ENCODE measurements at regions not wholly inside any gene's neighbourhood (a gene's known extent, or its start where the extent isn't known, plus 50 kb on each side); places are given as distances from the start of the nearest gene placed in this dataset.
"Not testable (repeated sequence)": the region's sequence is repeated elsewhere in the genome, so short reads cannot be mapped to it uniquely, and the experiment has no call there.

- Histone ChIP-seq H3K27me3 (ENCODE audit: low read length) (no peaks in the 10 kb centered on the region), H3F3A (ENCODE audit: insufficient read depth) (no peaks in the 10 kb centered on the region), H3K9ac (ENCODE audit: low read length) (no peak overlapping the region), H2AFZ (ENCODE audit: low read depth, low read length, severe bottlenecking) (no peak overlapping the region), H3K4me3 (ENCODE audit: insufficient read depth, low read length, poor library complexity, severe bottlenecking) (no peak overlapping the region), H4K20me1 (ENCODE audit: low read depth, low read length) (no peaks in the 10 kb centered on the region), H3K36me3 (ENCODE audit: low read length) (no peaks in the 10 kb centered on the region), H3K9me3 (ENCODE audit: insufficient read depth, low read length) (no peaks in the 10 kb centered on the region), H3K4me2 (ENCODE audit: low read depth, low read length, poor library complexity, severe bottlenecking) (no peak overlapping the region), H3K9me2 (replicated peaks; ENCODE audit: insufficient read depth, low read length) (no peaks in the 10 kb centered on the region), H3K79me2 (ENCODE audit: insufficient read depth, low read length) (no peaks in the 10 kb centered on the region), H3K27ac (ENCODE audit: low read depth, low read length) (no peak overlapping the region)
- TF ChIP-seq EZH2phosphoT487 (conservative IDR thresholded peaks at IDR 0.05; ENCODE audit: low read length) (no peak), CTCF (IDR thresholded peaks at IDR 0.05; ENCODE audit: insufficient read depth, low read length, poor library complexity, severe bottlenecking) (no peak)
These were observed 63.3 kb downstream of the POU4F1 start for GRCh38 chr13:78540058-78540457.

GRCh38 chr13:78526044-78526443, 77.3 kb downstream of the POU4F1 start:
- H3K9me2 ChIP-seq (replicated peaks; ENCODE audit: insufficient read depth, low read length); H3K4me3 ChIP-seq (ENCODE audit: insufficient read depth, low read length, poor library complexity, severe bottlenecking); H3K9ac ChIP-seq (ENCODE audit: low read length); H3K9me3 ChIP-seq (ENCODE audit: insufficient read depth, low read length); H3K27ac ChIP-seq (ENCODE audit: low read depth, low read length); H3K27me3 ChIP-seq (ENCODE audit: low read length); H3F3A ChIP-seq (ENCODE audit: insufficient read depth); H4K20me1 ChIP-seq (ENCODE audit: low read depth, low read length); H2AFZ ChIP-seq (ENCODE audit: low read depth, low read length, severe bottlenecking); H3K4me2 ChIP-seq (ENCODE audit: low read depth, low read length, poor library complexity, severe bottlenecking); H3K36me3 ChIP-seq (ENCODE audit: low read length); H3K79me2 ChIP-seq (ENCODE audit: insufficient read depth, low read length): not testable (repeated sequence)

GRCh38 chr13:78524936-78525335, 78.4 kb downstream of the POU4F1 start:
- H2AFZ ChIP-seq (ENCODE audit: low read depth, low read length, severe bottlenecking): no peak overlapping the region
- H3K4me3 ChIP-seq (ENCODE audit: insufficient read depth, low read length, poor library complexity, severe bottlenecking): no peak overlapping the region
- no peak overlapping the region for H3K27ac ChIP-seq (ENCODE audit: low read depth, low read length)
- no peak for TF ChIP-seq EZH2phosphoT487 (conservative IDR thresholded peaks at IDR 0.05; ENCODE audit: low read length)
- TF ChIP-seq CTCF (IDR thresholded peaks at IDR 0.05; ENCODE audit: insufficient read depth, low read length, poor library complexity, severe bottlenecking): no peak
- no peaks in the 10 kb centered on the region for H3K36me3 ChIP-seq (ENCODE audit: low read length)
- H3K9me3 ChIP-seq (ENCODE audit: insufficient read depth, low read length): no peaks in the 10 kb centered on the region
- no peaks in the 10 kb centered on the region for H3K79me2 ChIP-seq (ENCODE audit: insufficient read depth, low read length)
- H3K27me3 ChIP-seq (ENCODE audit: low read length): no peaks in the 10 kb centered on the region
- no peaks in the 10 kb centered on the region for H3K9me2 ChIP-seq (replicated peaks; ENCODE audit: insufficient read depth, low read length)
- no peak overlapping the region for H3K4me2 ChIP-seq (ENCODE audit: low read depth, low read length, poor library complexity, severe bottlenecking)
- no peaks in the 10 kb centered on the region for H3F3A ChIP-seq (ENCODE audit: insufficient read depth)
- no peak overlapping the region for H3K9ac ChIP-seq (ENCODE audit: low read length)
- H4K20me1 ChIP-seq (ENCODE audit: low read depth, low read length): no peaks in the 10 kb centered on the region

- Histone ChIP-seq H3K4me3 (ENCODE audit: insufficient read depth, low read length, poor library complexity, severe bottlenecking) (no peak overlapping the region), H3K9ac (ENCODE audit: low read length) (no peak overlapping the region), H4K20me1 (ENCODE audit: low read depth, low read length) (no peaks in the 10 kb centered on the region), H3K27ac (ENCODE audit: low read depth, low read length) (no peak overlapping the region), H2AFZ (ENCODE audit: low read depth, low read length, severe bottlenecking) (no peak overlapping the region), H3K27me3 (ENCODE audit: low read length) (no peaks in the 10 kb centered on the region), H3K9me2 (replicated peaks; ENCODE audit: insufficient read depth, low read length) (no peaks in the 10 kb centered on the region), H3F3A (ENCODE audit: insufficient read depth) (no peaks in the 10 kb centered on the region), H3K4me2 (ENCODE audit: low read depth, low read length, poor library complexity, severe bottlenecking) (no peak overlapping the region), H3K79me2 (ENCODE audit: insufficient read depth, low read length) (no peaks in the 10 kb centered on the region), H3K36me3 (ENCODE audit: low read length) (no peaks in the 10 kb centered on the region), H3K9me3 (ENCODE audit: insufficient read depth, low read length) (no peaks in the 10 kb centered on the region)
- TF ChIP-seq CTCF (IDR thresholded peaks at IDR 0.05; ENCODE audit: insufficient read depth, low read length, poor library complexity, severe bottlenecking) (no peak), EZH2phosphoT487 (conservative IDR thresholded peaks at IDR 0.05; ENCODE audit: low read length) (no peak)
These were observed 82.3 kb downstream of the POU4F1 start for GRCh38 chr13:78521091-78521490.
